Smooth muscle cell (in vitro differentiated cells): ENCODE measurements at regions not wholly inside any gene's neighbourhood (a gene's known extent, or its start where the extent isn't known, plus 50 kb on each side); places are given as distances from the start of the nearest gene placed in this dataset.

Source experiments
- DNase-seq: peaks from one replicate; lab custom pipeline; 2025; ENCODE audit not compliant: unreplicated experiment; lab: John Stamatoyannopoulos, UW
- H2AFZ ChIP-seq: fragments of 200-600 bp; sonication (generic); 2 replicates; pipeline ENCODE4 v1.6.0; 2016; ENCODE audit warnings: antibody characterized with exemption, low read depth, mild to moderate bottlenecking
- H3F3A ChIP-seq: fragments of 200-600 bp; sonication (generic); 2 replicates; pipeline ENCODE4 v1.6.0; 2017; ENCODE audit warnings: antibody characterized with exemption, low read depth
- H3K27ac ChIP-seq: fragments of 200-600 bp; sonication (generic); 2 replicates; pipeline ENCODE4 v1.5.1; 2016; ENCODE audit warnings: low read depth, mild to moderate bottlenecking
- H3K27me3 ChIP-seq: fragments of 200-600 bp; sonication (generic); 2 replicates; pipeline ENCODE4 v1.6.1; 2016; ENCODE audit warnings: low read depth, mild to moderate bottlenecking
- H3K36me3 ChIP-seq: fragments of 200-600 bp; sonication (generic); 2 replicates; pipeline ENCODE4 v1.5.1; 2016; ENCODE audit warnings: low read depth
- H3K4me1 ChIP-seq: fragments of 200-600 bp; sonication (generic); 2 replicates; pipeline ENCODE4 v1.5.1; 2016; ENCODE audit warnings: low read depth
- H3K4me2 ChIP-seq: fragments of 200-600 bp; sonication (generic); 2 replicates; pipeline ENCODE4 v1.6.0; 2016; ENCODE audit warnings: mild to moderate bottlenecking
- H3K4me3 ChIP-seq: fragments of 200-600 bp; sonication (generic); 2 replicates; pipeline ENCODE4 v1.5.1; 2016; ENCODE audit warnings: mild to moderate bottlenecking
- H3K79me2 ChIP-seq: fragments of 200-600 bp; sonication (generic); 2 replicates; pipeline ENCODE4 v1.6.0; 2016; ENCODE audit warnings: low read depth, mild to moderate bottlenecking
- H3K9ac ChIP-seq: fragments of 200-600 bp; sonication (generic); 2 replicates; pipeline ENCODE4 v1.6.0; 2016; ENCODE audit warnings: low read depth
- H3K9me3 ChIP-seq: fragments of 200-600 bp; sonication (generic); replicated peaks from 2 replicates; pipeline ENCODE4 v1.5.1; 2016; ENCODE audit warnings: low read depth
- H4K20me1 ChIP-seq: fragments of 200-600 bp; sonication (generic); 2 replicates; pipeline ENCODE4 v1.6.0; 2016; ENCODE audit warnings: low read depth
- WGBS: methylation state at CpG from one replicate; pipeline ENCODE4 v1.1.7; 2016; ENCODE audit warnings: low lambda C conversion rate; 5-methylcytosine and 5-hydroxymethylcytosine counted together
- TF ChIP-seq, protein P1 (sequence below): fragments of 200-600 bp; sonication (generic); IDR thresholded peaks from 2 replicates; pipeline ENCODE4 v1.5.1; 2017; ENCODE audit warnings: borderline replicate concordance, mild to moderate bottlenecking, antibody characterized with exemption; ENCODE audit not compliant: insufficient read depth, poor library complexity, severe bottlenecking

DNA sequence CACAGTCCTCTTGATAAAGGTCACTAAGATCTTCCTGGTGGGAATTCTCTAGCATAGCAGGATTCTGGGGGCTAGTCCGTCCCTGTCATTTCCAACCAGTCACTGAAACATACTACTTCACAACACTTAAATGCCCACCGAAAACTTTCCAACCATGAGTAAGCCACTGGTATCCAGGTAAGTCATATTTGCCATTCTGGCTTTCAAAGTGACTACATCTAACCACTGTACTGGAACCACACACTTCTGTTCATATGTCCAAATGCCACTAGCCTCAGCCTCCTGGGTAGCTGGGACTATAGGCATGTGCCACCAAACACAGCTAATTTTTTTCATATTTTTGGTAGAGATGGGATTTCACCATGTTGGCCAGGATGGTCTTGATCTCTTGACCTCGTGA, 64.3 kb upstream of the VANGL1 start:
- H2AFZ ChIP-seq: no peak overlapping the region
- no peak overlapping the region for H3K9ac ChIP-seq
- H3K4me1 ChIP-seq: no peaks in the 10 kb centered on the region
- no peak overlapping the region for H3K4me3 ChIP-seq
- TF ChIP-seq, protein P1, sequence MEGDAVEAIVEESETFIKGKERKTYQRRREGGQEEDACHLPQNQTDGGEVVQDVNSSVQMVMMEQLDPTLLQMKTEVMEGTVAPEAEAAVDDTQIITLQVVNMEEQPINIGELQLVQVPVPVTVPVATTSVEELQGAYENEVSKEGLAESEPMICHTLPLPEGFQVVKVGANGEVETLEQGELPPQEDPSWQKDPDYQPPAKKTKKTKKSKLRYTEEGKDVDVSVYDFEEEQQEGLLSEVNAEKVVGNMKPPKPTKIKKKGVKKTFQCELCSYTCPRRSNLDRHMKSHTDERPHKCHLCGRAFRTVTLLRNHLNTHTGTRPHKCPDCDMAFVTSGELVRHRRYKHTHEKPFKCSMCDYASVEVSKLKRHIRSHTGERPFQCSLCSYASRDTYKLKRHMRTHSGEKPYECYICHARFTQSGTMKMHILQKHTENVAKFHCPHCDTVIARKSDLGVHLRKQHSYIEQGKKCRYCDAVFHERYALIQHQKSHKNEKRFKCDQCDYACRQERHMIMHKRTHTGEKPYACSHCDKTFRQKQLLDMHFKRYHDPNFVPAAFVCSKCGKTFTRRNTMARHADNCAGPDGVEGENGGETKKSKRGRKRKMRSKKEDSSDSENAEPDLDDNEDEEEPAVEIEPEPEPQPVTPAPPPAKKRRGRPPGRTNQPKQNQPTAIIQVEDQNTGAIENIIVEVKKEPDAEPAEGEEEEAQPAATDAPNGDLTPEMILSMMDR: no peak
- H3K27me3 ChIP-seq: no peaks in the 10 kb centered on the region
- H3K4me2 ChIP-seq: no peak overlapping the region
- no peaks in the 10 kb centered on the region for H4K20me1 ChIP-seq
- no peak overlapping the region for H3K27ac ChIP-seq
- H3K36me3 ChIP-seq: no peaks in the 10 kb centered on the region
- H3F3A ChIP-seq: no peaks in the 10 kb centered on the region
- H3K9me3 ChIP-seq: no peaks in the 10 kb centered on the region
- WGBS: 91% methylated on average over 3 of the region's 3 CpGs
- H3K79me2 ChIP-seq: no peaks in the 10 kb centered on the region
- DNase-seq: no peak

DNA sequence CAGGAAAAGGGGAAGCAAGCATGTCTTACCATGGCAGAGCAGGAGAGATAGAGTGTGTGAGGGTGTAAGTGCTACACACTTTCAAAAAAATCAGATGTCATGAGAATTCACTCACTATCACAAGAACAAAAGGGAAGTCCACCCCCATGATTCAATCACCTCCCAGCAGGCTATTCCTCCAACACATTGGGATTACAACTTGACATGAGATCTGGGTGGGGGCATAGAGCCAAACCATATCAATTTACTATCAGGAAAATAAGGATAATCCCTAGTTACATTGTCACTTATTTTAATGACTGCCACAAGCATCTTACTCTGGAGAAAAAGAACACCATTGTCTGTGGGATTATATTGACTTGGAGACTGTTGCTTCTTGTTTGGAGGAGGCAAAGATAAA, 66.1 kb upstream of the VANGL1 start:
- no peak overlapping the region for H3K27ac ChIP-seq
- H3K36me3 ChIP-seq: no peaks in the 10 kb centered on the region
- no peaks in the 10 kb centered on the region for H3K27me3 ChIP-seq
- H3K9ac ChIP-seq: no peak overlapping the region
- no peaks in the 10 kb centered on the region for H3K79me2 ChIP-seq
- no peaks in the 10 kb centered on the region for H3K4me1 ChIP-seq
- no peak for DNase-seq
- H3K9me3 ChIP-seq: no peaks in the 10 kb centered on the region
- no peak overlapping the region for H2AFZ ChIP-seq
- TF ChIP-seq, protein P1: no peak
- no peaks in the 10 kb centered on the region for H4K20me1 ChIP-seq
- H3K4me3 ChIP-seq: no peak overlapping the region
- no peak overlapping the region for H3K4me2 ChIP-seq
- no peaks in the 10 kb centered on the region for H3F3A ChIP-seq

DNA sequence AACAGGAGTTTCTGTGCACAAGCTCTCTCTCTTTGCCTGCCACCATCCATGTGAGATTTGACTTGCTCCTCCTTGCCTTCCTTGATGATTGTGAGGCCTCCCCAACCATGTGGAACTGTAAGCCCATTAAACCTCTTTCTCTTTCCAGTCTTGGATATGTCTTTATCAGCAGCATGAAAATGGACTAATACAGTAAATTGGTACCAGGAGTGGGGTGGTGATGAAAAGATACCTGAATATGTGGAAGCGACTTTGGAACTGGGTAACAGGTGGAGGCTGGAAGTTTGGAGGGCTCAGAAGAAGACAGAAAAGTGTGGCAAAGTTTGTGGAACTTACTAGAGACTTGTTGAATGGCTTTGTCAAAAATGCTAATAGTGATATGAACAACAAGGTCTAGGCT, 69.1 kb upstream of the VANGL1 start:
- H3K79me2 ChIP-seq: no peaks in the 10 kb centered on the region
- 88% methylated on average over 1 of the region's 1 CpG for WGBS
- no peaks in the 10 kb centered on the region for H3K36me3 ChIP-seq
- H3F3A ChIP-seq: no peaks in the 10 kb centered on the region
- H3K4me3 ChIP-seq: no peak overlapping the region
- no peak overlapping the region for H3K9ac ChIP-seq
- no peak overlapping the region for H2AFZ ChIP-seq
- TF ChIP-seq, protein P1: no peak
- no peak overlapping the region for H3K27ac ChIP-seq
- H3K9me3 ChIP-seq: peaks cover 2% of the 10 kb centered on the region
- H3K4me2 ChIP-seq: no peak overlapping the region
- no peaks in the 10 kb centered on the region for H4K20me1 ChIP-seq
- H3K27me3 ChIP-seq: no peaks in the 10 kb centered on the region
- no peaks in the 10 kb centered on the region for H3K4me1 ChIP-seq
- DNase-seq: no peak

DNA sequence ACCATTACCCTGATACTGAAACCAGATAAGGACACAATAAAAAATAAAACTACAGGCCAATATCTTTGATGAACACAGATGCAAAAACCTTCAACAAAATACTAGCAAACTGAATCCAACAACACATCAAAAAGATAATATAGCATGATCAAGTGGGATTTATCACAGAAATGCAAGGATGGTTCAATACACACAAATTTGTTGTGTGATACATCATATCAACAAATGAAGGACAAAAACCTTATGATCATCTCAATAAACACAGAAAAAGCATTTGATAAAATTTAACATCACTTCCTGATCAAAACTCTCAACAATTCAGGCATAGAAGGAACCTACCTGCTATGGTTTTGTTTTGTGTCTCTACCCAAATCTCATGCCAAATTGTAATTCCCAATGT, 74.3 kb upstream of the VANGL1 start:
- no peak for DNase-seq
- Histone ChIP-seq H3K9ac (no peak overlapping the region), H3K36me3 (no peaks in the 10 kb centered on the region), H3K9me3 (peaks cover 10% of the 10 kb centered on the region), H3K4me3 (no peak overlapping the region), H2AFZ (no peak overlapping the region), H3K4me1 (no peaks in the 10 kb centered on the region), H3K79me2 (no peaks in the 10 kb centered on the region), H3F3A (no peaks in the 10 kb centered on the region), H3K27me3 (no peaks in the 10 kb centered on the region), H3K27ac (no peak overlapping the region), H4K20me1 (no peaks in the 10 kb centered on the region), H3K4me2 (no peak overlapping the region)
- TF ChIP-seq, protein P1: no peak
